SHP77 treated with DMSO at 0.1 percent for 48 hours (cell line): ENCODE measurements at regions not wholly inside any gene's neighbourhood (a gene's known extent, or its start where the extent isn't known, plus 50 kb on each side); places are given as distances from the start of the nearest gene placed in this dataset.

Source experiments
- DNase-seq: peaks from one replicate; lab custom pipeline; 2025; lab: John Stamatoyannopoulos, UW

GRCh38 chr3:178302966-178303930 lies 233.0 kb upstream of the KCNMB2 start:
- DNase-seq, result no peak

GRCh38 chr3:178304758-178305467 lies 231.3 kb upstream of the KCNMB2 start:
- DNase-seq, result no peak

GRCh38 chr3:178306432-178307115 lies 229.7 kb upstream of the KCNMB2 start:
- DNase-seq, result no peak

GRCh38 chr3:178308771-178309170 lies 227.5 kb upstream of the KCNMB2 start:
- DNase-seq, result no peak

- no peak for DNase-seq
These were observed 225.3 kb upstream of the KCNMB2 start for GRCh38 chr3:178310949-178311348.

- DNase-seq, result no peak
These were observed 222.5 kb upstream of the KCNMB2 start for GRCh38 chr3:178313716-178314115.

GRCh38 chr3:178318340-178318739 lies 217.9 kb upstream of the KCNMB2 start:
- DNase-seq, result no peak

GRCh38 chr3:178318941-178319816 lies 217.1 kb upstream of the KCNMB2 start:
- no peak for DNase-seq

GRCh38 chr3:178320456-178321351 lies 215.5 kb upstream of the KCNMB2 start:
- DNase-seq, result peak; percentile 48

- no peak for DNase-seq
These were observed 211.9 kb upstream of the KCNMB2 start for GRCh38 chr3:178324356-178324755.

- DNase-seq, result no peak
These were observed 210.9 kb upstream of the KCNMB2 start for GRCh38 chr3:178325330-178325729.

GRCh38 chr3:178329936-178330335 lies 206.3 kb upstream of the KCNMB2 start:
- no peak for DNase-seq

GRCh38 chr3:178334239-178334638 lies 202.0 kb upstream of the KCNMB2 start:
- no peak for DNase-seq

- DNase-seq, result no peak
These were observed 199.9 kb upstream of the KCNMB2 start for GRCh38 chr3:178336336-178336735.

GRCh38 chr3:178340506-178340905 lies 195.7 kb upstream of the KCNMB2 start:
- DNase-seq, result no peak

GRCh38 chr3:178341636-178342035 lies 194.6 kb upstream of the KCNMB2 start:
- DNase-seq, result no peak

- no peak for DNase-seq
These were observed 194.1 kb upstream of the KCNMB2 start for GRCh38 chr3:178342111-178342510.

GRCh38 chr3:178343433-178344038 lies 192.7 kb upstream of the KCNMB2 start:
- DNase-seq, result no peak

- DNase-seq, result no peak
These were observed 190.3 kb upstream of the KCNMB2 start for GRCh38 chr3:178345944-178346343.
